Astrocyte (in vitro differentiated cells and primary cell): ENCODE measurements at regions not wholly inside any gene's neighbourhood (a gene's known extent, or its start where the extent isn't known, plus 50 kb on each side); places are given as distances from the start of the nearest gene placed in this dataset.

Experiments used
- EZH2 ChIP-seq: IDR thresholded peaks from 2 replicates; pipeline ENCODE4 v1.6.1; 2012; ENCODE audit warnings: mild to moderate bottlenecking, low read length, inconsistent platforms; ENCODE audit not compliant: insufficient read depth
- TF ChIP-seq, protein P1 (sequence below): IDR thresholded peaks from 2 replicates; pipeline ENCODE4 v1.5.1; 2011; ENCODE audit warnings: low read depth, mild to moderate bottlenecking, inconsistent platforms, low read length, moderate library complexity; ENCODE audit not compliant: insufficient read depth

DNA sequence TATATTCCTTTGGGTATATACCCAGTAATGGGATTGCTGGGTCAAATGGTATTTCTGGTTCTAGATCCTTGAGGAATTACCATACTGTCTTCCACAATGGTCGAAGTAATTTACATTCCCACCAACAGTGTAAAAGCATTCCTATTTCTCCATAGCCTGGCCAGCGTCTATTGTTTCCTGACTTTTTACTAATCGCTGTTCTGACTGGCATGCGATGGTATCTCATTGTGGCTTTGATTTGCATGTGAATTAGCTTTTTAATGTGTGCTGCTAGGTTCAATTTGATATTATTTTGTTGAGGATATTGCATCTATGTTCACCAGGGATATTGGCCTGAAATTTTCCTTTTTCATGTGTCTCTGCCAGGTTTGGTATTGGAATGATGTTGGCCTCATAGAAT lies 67.4 kb upstream of the VRK2 start:
- TF ChIP-seq, protein P1, sequence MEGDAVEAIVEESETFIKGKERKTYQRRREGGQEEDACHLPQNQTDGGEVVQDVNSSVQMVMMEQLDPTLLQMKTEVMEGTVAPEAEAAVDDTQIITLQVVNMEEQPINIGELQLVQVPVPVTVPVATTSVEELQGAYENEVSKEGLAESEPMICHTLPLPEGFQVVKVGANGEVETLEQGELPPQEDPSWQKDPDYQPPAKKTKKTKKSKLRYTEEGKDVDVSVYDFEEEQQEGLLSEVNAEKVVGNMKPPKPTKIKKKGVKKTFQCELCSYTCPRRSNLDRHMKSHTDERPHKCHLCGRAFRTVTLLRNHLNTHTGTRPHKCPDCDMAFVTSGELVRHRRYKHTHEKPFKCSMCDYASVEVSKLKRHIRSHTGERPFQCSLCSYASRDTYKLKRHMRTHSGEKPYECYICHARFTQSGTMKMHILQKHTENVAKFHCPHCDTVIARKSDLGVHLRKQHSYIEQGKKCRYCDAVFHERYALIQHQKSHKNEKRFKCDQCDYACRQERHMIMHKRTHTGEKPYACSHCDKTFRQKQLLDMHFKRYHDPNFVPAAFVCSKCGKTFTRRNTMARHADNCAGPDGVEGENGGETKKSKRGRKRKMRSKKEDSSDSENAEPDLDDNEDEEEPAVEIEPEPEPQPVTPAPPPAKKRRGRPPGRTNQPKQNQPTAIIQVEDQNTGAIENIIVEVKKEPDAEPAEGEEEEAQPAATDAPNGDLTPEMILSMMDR: no peak
- TF ChIP-seq EZH2: no peak
